ENCODE measurements at regions not wholly inside any gene's neighbourhood (a gene's known extent, or its start where the extent isn't known, plus 50 kb on each side); places are given as distances from the start of the nearest gene placed in this dataset.

GRCh38 chr7:69129951-69130350 lies 468.3 kb upstream of the AUTS2 start:
- Histone ChIP-seq H3K4me3 (ENCODE audit: low read length) (no peak overlapping the region), H3F3A (ENCODE audit: insufficient read depth, low read length) (no peaks in the 10 kb centered on the region), H2AFZ (ENCODE audit: low read length) (no peak overlapping the region), H3K4me2 (ENCODE audit: low read depth, low read length) (no peak overlapping the region), H3K9me3 (replicated peaks; ENCODE audit: insufficient read depth, low read length) (no peaks in the 10 kb centered on the region), H3K4me1 (ENCODE audit: low read length) (no peaks in the 10 kb centered on the region), H3K9me2 (replicated peaks; ENCODE audit: insufficient read depth, low read length) (no peaks in the 10 kb centered on the region), H4K20me1 (ENCODE audit: insufficient read depth, low read length) (no peaks in the 10 kb centered on the region), H3K27ac (ENCODE audit: low read length) (no peak overlapping the region), H3K27me3 (replicated peaks; ENCODE audit: insufficient read depth, low read length) (no peaks in the 10 kb centered on the region), H3K9ac (ENCODE audit: low read length) (no peak overlapping the region), H3K36me3 (replicated peaks; ENCODE audit: insufficient read depth, low read length) (no peaks in the 10 kb centered on the region), H3K79me2 (ENCODE audit: low read length) (no peaks in the 10 kb centered on the region)
- TF ChIP-seq EZH2phosphoT487 (IDR thresholded peaks at IDR 0.05; ENCODE audit: low read length), result no peak
- no peak for TF ChIP-seq EZH2 (optimal IDR thresholded peaks at IDR 0.05; ENCODE audit: low read depth, low read length)
- TF ChIP-seq CTCF (IDR thresholded peaks at IDR 0.05; ENCODE audit: low read length), result no peak
- DNase-seq, result no peak

DNA sequence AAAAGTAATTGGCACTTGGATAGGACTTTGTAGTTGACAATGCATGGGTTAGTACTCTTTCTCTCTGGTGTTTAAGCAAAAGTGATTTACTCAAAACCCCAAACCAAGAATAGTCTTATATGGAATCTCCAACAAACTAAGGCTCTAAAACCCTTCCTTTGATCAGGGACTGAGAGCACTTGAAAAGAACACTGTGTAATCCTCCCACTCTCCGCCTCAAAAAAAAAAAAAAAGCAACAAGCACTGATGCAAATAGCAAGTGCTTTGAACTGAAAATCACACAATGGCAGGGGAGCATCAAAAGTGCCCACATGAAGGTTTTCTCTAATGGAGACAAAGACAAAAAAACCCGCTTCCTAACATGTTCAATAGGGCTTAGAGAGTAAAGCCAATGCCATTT lies 467.9 kb upstream of the AUTS2 start:
- Histone ChIP-seq H3K27me3 (replicated peaks; ENCODE audit: insufficient read depth, low read length) (no peaks in the 10 kb centered on the region), H3K27ac (ENCODE audit: low read length) (no peak overlapping the region), H2AFZ (ENCODE audit: low read length) (no peak overlapping the region), H3K9me2 (replicated peaks; ENCODE audit: insufficient read depth, low read length) (no peaks in the 10 kb centered on the region), H3K4me2 (ENCODE audit: low read depth, low read length) (no peak overlapping the region), H3F3A (ENCODE audit: insufficient read depth, low read length) (no peaks in the 10 kb centered on the region), H3K4me1 (ENCODE audit: low read length) (no peaks in the 10 kb centered on the region), H3K36me3 (replicated peaks; ENCODE audit: insufficient read depth, low read length) (no peaks in the 10 kb centered on the region), H3K79me2 (ENCODE audit: low read length) (no peaks in the 10 kb centered on the region), H3K9me3 (replicated peaks; ENCODE audit: insufficient read depth, low read length) (no peaks in the 10 kb centered on the region), H3K9ac (ENCODE audit: low read length) (no peak overlapping the region), H3K4me3 (ENCODE audit: low read length) (no peak overlapping the region), H4K20me1 (ENCODE audit: insufficient read depth, low read length) (no peaks in the 10 kb centered on the region)
- TF ChIP-seq EZH2 (optimal IDR thresholded peaks at IDR 0.05; ENCODE audit: low read depth, low read length) (no peak), EZH2phosphoT487 (IDR thresholded peaks at IDR 0.05; ENCODE audit: low read length) (no peak), CTCF (IDR thresholded peaks at IDR 0.05; ENCODE audit: low read length) (no peak)
- no peak for DNase-seq

GRCh38 chr7:69134316-69134715 lies 464.0 kb upstream of the AUTS2 start:
- H4K20me1 ChIP-seq (ENCODE audit: insufficient read depth, low read length), result no peaks in the 10 kb centered on the region
- H3F3A ChIP-seq (ENCODE audit: insufficient read depth, low read length), result no peaks in the 10 kb centered on the region
- no peak overlapping the region for H3K9ac ChIP-seq (ENCODE audit: low read length)
- no peaks in the 10 kb centered on the region for H3K27me3 ChIP-seq (replicated peaks; ENCODE audit: insufficient read depth, low read length)
- no peaks in the 10 kb centered on the region for H3K79me2 ChIP-seq (ENCODE audit: low read length)
- no peak overlapping the region for H3K4me2 ChIP-seq (ENCODE audit: low read depth, low read length)
- no peaks in the 10 kb centered on the region for H3K9me3 ChIP-seq (replicated peaks; ENCODE audit: insufficient read depth, low read length)
- no peak overlapping the region for H3K27ac ChIP-seq (ENCODE audit: low read length)
- DNase-seq, result no peak
- H3K36me3 ChIP-seq (replicated peaks; ENCODE audit: insufficient read depth, low read length), result no peaks in the 10 kb centered on the region
- H2AFZ ChIP-seq (ENCODE audit: low read length), result no peak overlapping the region
- no peak for TF ChIP-seq EZH2phosphoT487 (IDR thresholded peaks at IDR 0.05; ENCODE audit: low read length)
- no peak for TF ChIP-seq CTCF (IDR thresholded peaks at IDR 0.05; ENCODE audit: low read length)
- TF ChIP-seq EZH2 (optimal IDR thresholded peaks at IDR 0.05; ENCODE audit: low read depth, low read length), result no peak
- no peak overlapping the region for H3K4me3 ChIP-seq (ENCODE audit: low read length)
- H3K9me2 ChIP-seq (replicated peaks; ENCODE audit: insufficient read depth, low read length), result no peaks in the 10 kb centered on the region
- no peaks in the 10 kb centered on the region for H3K4me1 ChIP-seq (ENCODE audit: low read length)
